ENCODE measurements at regions not wholly inside any gene's neighbourhood (a gene's known extent, or its start where the extent isn't known, plus 50 kb on each side); places are given as distances from the start of the nearest gene placed in this dataset.

DNA sequence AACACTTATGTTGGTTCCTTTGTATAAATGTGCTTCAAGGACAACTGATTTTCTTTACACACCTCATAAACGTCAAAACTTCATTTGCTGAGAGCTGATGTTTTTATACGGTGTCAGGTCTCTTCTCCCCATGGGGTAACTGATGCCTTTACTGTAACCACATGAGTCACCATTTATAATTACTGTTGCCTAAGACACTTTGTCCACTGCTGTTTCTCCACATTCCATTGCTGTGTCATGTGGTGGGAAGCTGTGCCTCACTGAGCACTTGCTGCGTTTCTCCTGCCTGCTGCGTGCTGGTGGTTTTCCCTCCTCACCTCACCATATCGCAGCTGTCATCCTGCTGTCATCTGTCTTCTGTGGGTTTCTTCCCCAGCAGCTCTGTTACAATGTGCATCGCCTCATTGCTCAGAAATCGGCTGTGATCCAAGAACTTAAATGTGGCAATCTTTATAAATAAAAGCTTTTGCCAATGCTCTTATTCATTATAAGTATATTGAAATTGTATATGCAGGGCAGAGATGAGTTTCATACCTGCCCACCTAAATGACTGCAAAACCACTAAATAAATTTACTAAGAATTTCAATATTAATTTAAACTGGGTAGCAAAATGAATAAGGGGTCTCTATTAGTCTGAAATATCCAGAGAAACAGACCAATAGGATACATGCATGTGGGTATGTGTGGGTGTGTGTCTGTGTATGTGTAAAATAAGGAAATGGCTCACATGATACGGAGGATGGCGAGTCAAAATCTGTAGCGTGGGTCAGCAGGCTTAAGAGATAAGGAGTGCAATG is 547.0 kb upstream of the SLITRK5 start:
- TF ChIP-seq, protein P1, sequence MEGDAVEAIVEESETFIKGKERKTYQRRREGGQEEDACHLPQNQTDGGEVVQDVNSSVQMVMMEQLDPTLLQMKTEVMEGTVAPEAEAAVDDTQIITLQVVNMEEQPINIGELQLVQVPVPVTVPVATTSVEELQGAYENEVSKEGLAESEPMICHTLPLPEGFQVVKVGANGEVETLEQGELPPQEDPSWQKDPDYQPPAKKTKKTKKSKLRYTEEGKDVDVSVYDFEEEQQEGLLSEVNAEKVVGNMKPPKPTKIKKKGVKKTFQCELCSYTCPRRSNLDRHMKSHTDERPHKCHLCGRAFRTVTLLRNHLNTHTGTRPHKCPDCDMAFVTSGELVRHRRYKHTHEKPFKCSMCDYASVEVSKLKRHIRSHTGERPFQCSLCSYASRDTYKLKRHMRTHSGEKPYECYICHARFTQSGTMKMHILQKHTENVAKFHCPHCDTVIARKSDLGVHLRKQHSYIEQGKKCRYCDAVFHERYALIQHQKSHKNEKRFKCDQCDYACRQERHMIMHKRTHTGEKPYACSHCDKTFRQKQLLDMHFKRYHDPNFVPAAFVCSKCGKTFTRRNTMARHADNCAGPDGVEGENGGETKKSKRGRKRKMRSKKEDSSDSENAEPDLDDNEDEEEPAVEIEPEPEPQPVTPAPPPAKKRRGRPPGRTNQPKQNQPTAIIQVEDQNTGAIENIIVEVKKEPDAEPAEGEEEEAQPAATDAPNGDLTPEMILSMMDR (IDR thresholded peaks at IDR 0.05), result no peak
- no peak for TF ChIP-seq POLR2AphosphoS5 (IDR thresholded peaks at IDR 0.05)
- TF ChIP-seq EP300 (IDR thresholded peaks at IDR 0.05; ENCODE audit: low read depth), result no peak
- TF ChIP-seq POLR2A (IDR thresholded peaks at IDR 0.05), result no peak

Data from transverse colon (tissue), 4 donors.